Lower leg skin (tissue), 3 donors: ENCODE measurements at regions not wholly inside any gene's neighbourhood (a gene's known extent, or its start where the extent isn't known, plus 50 kb on each side); places are given as distances from the start of the nearest gene placed in this dataset.

Source experiments
- POLR2A ChIP-seq, 2 donors: fragments of 450-650 bp; IDR thresholded peaks; one replicate each; pipeline ENCODE4 v1.6.1; 2016 to 2017; ENCODE audit warnings: antibody characterized with exemption in 2 of 2, mild to moderate bottlenecking in 1 of 2, moderate library complexity in 1 of 2
- TF ChIP-seq, protein P1 (sequence below), 3 donors: fragments of 450-650 bp; IDR thresholded peaks; one replicate each; pipeline ENCODE4 v1.5.1; 2016; ENCODE audit warnings: antibody characterized with exemption in 3 of 3, mild to moderate bottlenecking in 3 of 3, moderate library complexity in 2 of 3

DNA sequence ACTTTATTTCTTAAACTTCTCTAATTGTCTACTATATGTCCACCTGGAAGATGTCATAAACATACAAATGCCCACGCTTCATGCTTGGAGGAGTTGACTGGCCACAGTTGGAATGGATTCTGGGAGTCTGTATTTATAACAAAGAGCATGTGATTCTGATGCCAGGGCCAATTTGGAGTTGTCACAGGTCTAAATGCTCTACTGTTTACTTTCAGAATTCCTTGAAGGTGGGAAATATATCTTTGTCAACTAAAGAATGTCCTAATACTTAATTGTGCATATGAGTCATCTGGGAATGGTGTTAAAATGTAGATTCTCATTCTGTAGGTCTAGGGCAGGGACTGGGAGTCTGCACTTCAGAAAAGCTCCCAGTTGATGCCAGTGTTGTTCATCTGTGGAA, 196.1 kb downstream of the ANXA1 start:
- TF ChIP-seq, protein P1, sequence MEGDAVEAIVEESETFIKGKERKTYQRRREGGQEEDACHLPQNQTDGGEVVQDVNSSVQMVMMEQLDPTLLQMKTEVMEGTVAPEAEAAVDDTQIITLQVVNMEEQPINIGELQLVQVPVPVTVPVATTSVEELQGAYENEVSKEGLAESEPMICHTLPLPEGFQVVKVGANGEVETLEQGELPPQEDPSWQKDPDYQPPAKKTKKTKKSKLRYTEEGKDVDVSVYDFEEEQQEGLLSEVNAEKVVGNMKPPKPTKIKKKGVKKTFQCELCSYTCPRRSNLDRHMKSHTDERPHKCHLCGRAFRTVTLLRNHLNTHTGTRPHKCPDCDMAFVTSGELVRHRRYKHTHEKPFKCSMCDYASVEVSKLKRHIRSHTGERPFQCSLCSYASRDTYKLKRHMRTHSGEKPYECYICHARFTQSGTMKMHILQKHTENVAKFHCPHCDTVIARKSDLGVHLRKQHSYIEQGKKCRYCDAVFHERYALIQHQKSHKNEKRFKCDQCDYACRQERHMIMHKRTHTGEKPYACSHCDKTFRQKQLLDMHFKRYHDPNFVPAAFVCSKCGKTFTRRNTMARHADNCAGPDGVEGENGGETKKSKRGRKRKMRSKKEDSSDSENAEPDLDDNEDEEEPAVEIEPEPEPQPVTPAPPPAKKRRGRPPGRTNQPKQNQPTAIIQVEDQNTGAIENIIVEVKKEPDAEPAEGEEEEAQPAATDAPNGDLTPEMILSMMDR (IDR thresholded peaks at IDR 0.05) = no peak
- TF ChIP-seq POLR2A (IDR thresholded peaks at IDR 0.05) = no peak
